ENCODE measurements at regions not wholly inside any gene's neighbourhood (a gene's known extent, or its start where the extent isn't known, plus 50 kb on each side); places are given as distances from the start of the nearest gene placed in this dataset.

DNA sequence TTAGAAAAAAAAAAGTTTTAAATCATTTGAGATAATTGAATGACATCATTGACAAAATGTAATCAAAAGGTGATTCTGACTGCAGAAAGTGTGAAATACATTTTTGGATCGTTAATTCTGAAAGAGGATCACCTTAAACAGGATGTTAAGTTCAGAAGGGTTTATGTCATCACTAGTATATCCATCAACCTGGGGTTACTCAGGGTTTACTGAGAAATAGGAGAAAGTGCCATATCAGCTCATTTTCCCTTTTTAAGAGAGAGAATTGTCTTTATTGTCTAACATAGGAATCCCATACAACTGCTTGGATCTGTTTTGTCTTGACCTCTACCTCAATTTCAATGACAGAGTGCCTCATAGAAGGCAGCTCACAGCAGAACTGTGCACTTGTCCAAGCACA lies 466.1 kb upstream of the LINC00305 start:
- TF ChIP-seq CTCF (conservative IDR thresholded peaks at IDR 0.05 in 1 of 2, IDR thresholded peaks at IDR 0.05 in 1 of 2; ENCODE audit: extremely low read depth in 1 of 2, insufficient read depth in 1 of 2, low read depth in 1 of 2, low read length in 2 of 2): no peak
- no peak for TF ChIP-seq EZH2 (IDR thresholded peaks at IDR 0.05; ENCODE audit: borderline replicate concordance, low read length)

Data from mammary epithelial cell (primary cell).